ENCODE measurements at regions not wholly inside any gene's neighbourhood (a gene's known extent, or its start where the extent isn't known, plus 50 kb on each side); places are given as distances from the start of the nearest gene placed in this dataset.

GRCh38 chr3:162538491-162538890 is 1041.9 kb downstream of the OTOL1 start:
- no peak for TF ChIP-seq KLF1 (tag; IDR thresholded peaks at IDR 0.05)
- no peak for TF ChIP-seq ZNF318 (IDR thresholded peaks at IDR 0.05; ENCODE audit: borderline replicate concordance in 1 of 2, low read depth in 1 of 2)
- TF ChIP-seq STAT6 (CRISPR knock-in tag; IDR thresholded peaks at IDR 0.05) = no peak
- no peak for TF ChIP-seq CTCF (IDR thresholded peaks at IDR 0.05 in 2 of 3, conservative IDR thresholded peaks at IDR 0.05 in 1 of 3; ENCODE audit: insufficient read depth in 2 of 3, low read depth in 1 of 3, low read length in 3 of 3)
- TF ChIP-seq ZNF134 (CRISPR knock-in tag; conservative IDR thresholded peaks at IDR 0.05) = no peak
- no peak for TF ChIP-seq SMARCE1 (IDR thresholded peaks at IDR 0.05)
- no peak for TF ChIP-seq E2F1 (CRISPR knock-in tag; IDR thresholded peaks at IDR 0.05)
- TF ChIP-seq DNMT1 (IDR thresholded peaks at IDR 0.05) = no peak
- no peak for TF ChIP-seq CEBPZ (IDR thresholded peaks at IDR 0.05; ENCODE audit: borderline replicate concordance, low read depth, low read length)
- TF ChIP-seq FOXK2 (conservative IDR thresholded peaks at IDR 0.05 in 1 of 2, IDR thresholded peaks at IDR 0.05 in 1 of 2; ENCODE audit: low read depth in 2 of 2) = no peak
- no peak for TF ChIP-seq ZHX1 (conservative IDR thresholded peaks at IDR 0.05; ENCODE audit: low read length)
- TF ChIP-seq KDM2B (CRISPR knock-in tag; IDR thresholded peaks at IDR 0.05) = no peak
